ENCODE measurements at regions not wholly inside any gene's neighbourhood (a gene's known extent, or its start where the extent isn't known, plus 50 kb on each side); places are given as distances from the start of the nearest gene placed in this dataset.

DNA sequence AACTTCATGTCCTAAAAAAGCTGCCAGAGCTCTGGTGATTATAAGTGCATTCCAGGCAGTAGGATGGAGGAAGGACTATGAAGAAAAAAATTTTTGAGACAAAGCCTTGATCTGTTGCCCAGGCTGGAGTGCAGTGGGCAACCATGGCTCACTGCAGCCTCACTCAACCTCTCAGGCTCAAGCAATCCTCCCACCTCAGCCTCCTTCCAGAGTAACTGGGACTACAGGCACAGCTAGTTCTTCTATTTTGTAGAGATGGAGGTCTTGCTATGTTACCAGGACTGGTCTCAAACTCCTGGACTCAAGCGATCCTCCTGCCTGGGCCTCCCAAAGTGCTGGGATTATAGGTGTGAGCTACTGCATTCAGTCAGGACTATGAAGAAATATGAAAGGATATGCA lies 161.2 kb downstream of the IRS2 start:
- no peaks in the 10 kb centered on the region for H3K27me3 ChIP-seq
- no peak overlapping the region for H3K27ac ChIP-seq
- H3K4me1 ChIP-seq: no peaks in the 10 kb centered on the region
- intact Hi-C loops (cut with DNase I): no loop called here
- TF ChIP-seq, protein P1, sequence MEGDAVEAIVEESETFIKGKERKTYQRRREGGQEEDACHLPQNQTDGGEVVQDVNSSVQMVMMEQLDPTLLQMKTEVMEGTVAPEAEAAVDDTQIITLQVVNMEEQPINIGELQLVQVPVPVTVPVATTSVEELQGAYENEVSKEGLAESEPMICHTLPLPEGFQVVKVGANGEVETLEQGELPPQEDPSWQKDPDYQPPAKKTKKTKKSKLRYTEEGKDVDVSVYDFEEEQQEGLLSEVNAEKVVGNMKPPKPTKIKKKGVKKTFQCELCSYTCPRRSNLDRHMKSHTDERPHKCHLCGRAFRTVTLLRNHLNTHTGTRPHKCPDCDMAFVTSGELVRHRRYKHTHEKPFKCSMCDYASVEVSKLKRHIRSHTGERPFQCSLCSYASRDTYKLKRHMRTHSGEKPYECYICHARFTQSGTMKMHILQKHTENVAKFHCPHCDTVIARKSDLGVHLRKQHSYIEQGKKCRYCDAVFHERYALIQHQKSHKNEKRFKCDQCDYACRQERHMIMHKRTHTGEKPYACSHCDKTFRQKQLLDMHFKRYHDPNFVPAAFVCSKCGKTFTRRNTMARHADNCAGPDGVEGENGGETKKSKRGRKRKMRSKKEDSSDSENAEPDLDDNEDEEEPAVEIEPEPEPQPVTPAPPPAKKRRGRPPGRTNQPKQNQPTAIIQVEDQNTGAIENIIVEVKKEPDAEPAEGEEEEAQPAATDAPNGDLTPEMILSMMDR (IDR thresholded peaks at IDR 0.05): no peak
- H3K9ac ChIP-seq (ENCODE audit: low read depth in 2 of 2, low read length in 2 of 2): no peak overlapping the region
- no peak for DNase-seq
- H3K9me3 ChIP-seq: no peaks in the 10 kb centered on the region
- no peaks in the 10 kb centered on the region for H3K36me3 ChIP-seq
- H3K4me3 ChIP-seq: no peak overlapping the region

DNA sequence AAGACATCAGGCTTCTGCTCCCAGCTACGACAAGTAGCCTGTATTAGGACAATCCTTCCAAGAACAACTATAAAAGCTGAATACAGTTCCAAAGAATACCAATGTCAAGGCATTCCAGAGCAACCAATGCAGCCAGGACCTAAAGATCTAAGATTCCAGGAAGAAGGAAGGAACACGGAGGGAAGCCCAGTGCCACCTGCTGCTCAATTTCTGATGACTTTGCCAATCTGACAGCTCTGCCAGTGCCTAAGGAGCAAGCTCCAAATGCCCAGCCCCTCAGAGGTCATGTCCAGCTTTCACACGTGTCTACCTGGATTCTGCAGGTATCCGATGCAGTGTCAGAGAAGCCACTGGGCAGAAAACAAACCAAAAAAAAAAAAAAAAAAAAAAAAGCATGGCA lies 164.4 kb downstream of the IRS2 start:
- TF ChIP-seq, protein P1 (IDR thresholded peaks at IDR 0.05): no peak
- Histone ChIP-seq H3K27ac (no peak overlapping the region), H3K9me3 (no peaks in the 10 kb centered on the region), H3K36me3 (no peaks in the 10 kb centered on the region), H3K27me3 (no peaks in the 10 kb centered on the region), H3K4me3 (no peak overlapping the region), H3K9ac (ENCODE audit: low read depth in 2 of 2, low read length in 2 of 2) (no peak overlapping the region), H3K4me1 (no peaks in the 10 kb centered on the region)
- intact Hi-C loops (cut with DNase I): no loop called here
- no peak for DNase-seq

DNA sequence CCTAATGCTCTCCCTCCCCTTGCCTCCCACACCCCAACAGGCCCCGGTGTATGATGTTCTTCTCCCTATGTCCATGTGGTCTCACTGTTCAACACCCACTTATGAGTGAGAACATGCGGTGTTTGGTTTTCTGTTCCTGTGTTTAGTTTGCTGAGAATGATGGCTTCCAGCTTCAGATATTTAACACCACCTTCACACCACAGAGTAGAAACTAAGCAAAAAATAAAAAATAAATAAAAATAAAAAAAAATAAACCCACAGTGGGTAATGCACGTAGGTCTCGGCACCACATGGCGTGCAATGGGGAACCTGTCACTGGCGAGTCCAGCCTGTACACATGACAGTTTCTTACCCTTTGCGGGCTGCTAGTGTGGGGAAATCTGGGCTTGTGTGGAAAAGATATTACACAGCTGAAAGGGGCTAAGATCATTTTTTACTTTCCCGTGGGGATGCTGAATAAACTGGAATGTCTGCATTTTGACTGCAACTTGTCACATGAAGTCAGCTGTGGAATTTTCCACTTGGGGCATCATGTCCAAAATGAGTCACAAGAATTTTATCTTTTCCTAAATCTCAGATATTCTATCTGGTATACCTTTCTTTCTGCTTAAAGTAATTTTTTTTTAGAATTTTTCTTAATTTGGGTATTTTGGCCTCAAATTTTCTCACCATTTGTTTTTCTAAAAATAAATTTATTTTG lies 170.5 kb downstream of the IRS2 start:
- no peaks in the 10 kb centered on the region for H3K9me3 ChIP-seq
- DNase-seq: no peak
- TF ChIP-seq, protein P1 (IDR thresholded peaks at IDR 0.05): no peak
- intact Hi-C loops (cut with DNase I): no loop called here
- H3K9ac ChIP-seq (ENCODE audit: low read depth in 2 of 2, low read length in 2 of 2): no peak overlapping the region
- no peaks in the 10 kb centered on the region for H3K4me1 ChIP-seq
- H3K4me3 ChIP-seq: no peak overlapping the region
- no peak overlapping the region for H3K27ac ChIP-seq
- no peaks in the 10 kb centered on the region for H3K27me3 ChIP-seq
- H3K36me3 ChIP-seq: no peaks in the 10 kb centered on the region

DNA sequence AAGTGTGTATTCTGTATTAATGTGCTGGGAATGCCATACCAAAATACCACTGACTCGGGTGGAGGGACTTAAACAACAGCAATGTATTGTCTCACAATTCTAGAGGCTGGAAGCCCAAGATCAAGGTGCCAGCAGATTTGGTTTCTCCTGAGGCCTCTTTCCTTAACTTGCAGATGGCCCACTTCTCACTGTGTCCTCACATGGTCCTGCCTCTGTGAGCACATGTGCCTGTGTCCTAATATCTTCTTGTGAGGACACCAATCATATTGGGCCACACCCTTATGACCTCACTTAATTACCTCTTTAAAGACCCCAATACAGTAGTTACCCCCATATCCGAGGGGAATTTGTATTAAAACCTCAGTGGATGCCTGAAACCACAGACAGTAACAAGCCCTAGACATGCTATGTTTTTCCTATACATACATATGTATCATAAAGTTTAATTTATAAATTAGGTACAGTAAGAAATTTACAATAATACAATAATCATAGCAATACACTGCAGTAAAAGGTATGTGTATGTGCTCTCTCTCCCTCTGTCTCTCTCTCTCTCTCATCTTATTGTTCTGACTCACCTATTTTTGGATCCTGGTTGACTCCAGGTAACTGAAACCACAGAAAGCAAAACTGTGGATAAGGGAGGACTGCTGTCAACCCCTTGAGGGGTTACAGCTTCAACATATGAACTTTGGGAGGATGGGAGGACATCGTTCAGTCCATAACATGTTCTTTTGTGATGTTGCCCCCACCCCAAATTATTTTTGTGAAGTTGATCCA lies 174.3 kb downstream of the IRS2 start:
- no peak overlapping the region for H3K9ac ChIP-seq (ENCODE audit: low read depth in 2 of 2, low read length in 2 of 2)
- no peaks in the 10 kb centered on the region for H3K27me3 ChIP-seq
- no peak overlapping the region for H3K4me3 ChIP-seq
- intact Hi-C loops (cut with DNase I): no loop called here
- TF ChIP-seq, protein P1 (IDR thresholded peaks at IDR 0.05): no peak
- no peak for DNase-seq
- no peak overlapping the region for H3K27ac ChIP-seq
- no peaks in the 10 kb centered on the region for H3K36me3 ChIP-seq
- no peaks in the 10 kb centered on the region for H3K4me1 ChIP-seq
- no peaks in the 10 kb centered on the region for H3K9me3 ChIP-seq

DNA sequence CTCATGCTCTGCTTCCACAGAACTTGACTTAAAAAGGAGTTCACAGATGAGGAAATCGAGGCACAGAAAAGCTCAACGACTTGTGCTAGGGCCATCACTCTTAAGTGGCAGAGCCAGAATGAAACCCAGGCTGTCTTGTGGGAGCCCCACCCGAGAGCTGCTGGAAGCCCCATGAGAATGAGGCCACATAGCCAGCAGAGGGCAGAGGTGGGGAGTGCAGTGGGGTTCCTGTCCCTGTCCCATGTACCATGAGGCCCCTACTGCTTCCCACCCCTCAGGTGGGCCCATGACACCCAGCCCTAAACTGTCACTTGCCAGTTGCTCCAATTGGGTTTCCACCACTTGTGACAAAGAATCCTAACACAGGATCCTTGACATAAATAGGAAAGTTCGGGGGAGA lies 175.9 kb downstream of the IRS2 start:
- Histone ChIP-seq H3K36me3 (no peaks in the 10 kb centered on the region), H3K27me3 (no peaks in the 10 kb centered on the region), H3K9ac (ENCODE audit: low read depth in 2 of 2, low read length in 2 of 2) (no peak overlapping the region), H3K9me3 (no peaks in the 10 kb centered on the region), H3K27ac (no peak overlapping the region), H3K4me3 (no peak overlapping the region), H3K4me1 (no peaks in the 10 kb centered on the region)
- intact Hi-C loops (cut with DNase I): no loop called here
- TF ChIP-seq, protein P1 (IDR thresholded peaks at IDR 0.05): peak; percentile 37
- peak; percentile 37 for DNase-seq
